ENCODE measurements at regions not wholly inside any gene's neighbourhood (a gene's known extent, or its start where the extent isn't known, plus 50 kb on each side); places are given as distances from the start of the nearest gene placed in this dataset.
"Not testable (repeated sequence)": the region's sequence is repeated elsewhere in the genome, so short reads cannot be mapped to it uniquely, and the experiment has no call there.

GRCh38 chr4:123643691-123644090 is 247.1 kb downstream of the SPRY1 start:
- Mint-ChIP-seq H3K9me3 (peaks cover 1 to 7% of the 10 kb centered on the region in 2 donors), H3K4me1 (ENCODE audit: low read depth in 2 of 2) (peaks cover 0 to 4% of the 10 kb centered on the region in 2 donors), H3K27ac (no peak overlapping the region), H3K27me3 (no peaks in the 10 kb centered on the region), H3K36me3 (ENCODE audit: insufficient read depth) (no peaks in the 10 kb centered on the region), H3K4me3 (no peak overlapping the region)
- no peak for DNase-seq
- no peak for ATAC-seq (replicated peaks)

- DNase-seq, result no peak
- no peak for ATAC-seq (replicated peaks)
Measured at GRCh38 chr4:123649250-123649644, 252.7 kb downstream of the SPRY1 start.

GRCh38 chr4:123649645-123650391 is 253.2 kb downstream of the SPRY1 start:
- H3K4me3 Mint-ChIP-seq, result no peak overlapping the region
- no peak for ATAC-seq (replicated peaks)
- H3K4me1 Mint-ChIP-seq (ENCODE audit: low read depth in 2 of 2), result no peaks in the 10 kb centered on the region
- H3K36me3 Mint-ChIP-seq (ENCODE audit: insufficient read depth), result no peaks in the 10 kb centered on the region
- H3K9me3 Mint-ChIP-seq, result no peaks in the 10 kb centered on the region
- no peak for DNase-seq
- no peaks in the 10 kb centered on the region for H3K27me3 Mint-ChIP-seq
- no peak overlapping the region for H3K27ac Mint-ChIP-seq

More at GRCh38 chr4:123649250-123649644, 252.7 kb downstream of the SPRY1 start:
- no peaks in the 10 kb centered on the region for H3K4me1 Mint-ChIP-seq (ENCODE audit: low read depth in 2 of 2)
- H3K27ac Mint-ChIP-seq, result no peak overlapping the region
- H3K27me3 Mint-ChIP-seq, result no peaks in the 10 kb centered on the region
- no peaks in the 10 kb centered on the region for H3K9me3 Mint-ChIP-seq
- no peak overlapping the region for H3K4me3 Mint-ChIP-seq
- H3K36me3 Mint-ChIP-seq (ENCODE audit: insufficient read depth), result no peaks in the 10 kb centered on the region

GRCh38 chr4:123651066-123651465 is 254.5 kb downstream of the SPRY1 start:
- no peaks in the 10 kb centered on the region for H3K36me3 Mint-ChIP-seq (ENCODE audit: insufficient read depth)

GRCh38 chr4:123651536-123652180 is 255.1 kb downstream of the SPRY1 start:
- Mint-ChIP-seq H3K4me3 (no peak overlapping the region), H3K27me3 (no peaks in the 10 kb centered on the region), H3K27ac (no peak overlapping the region), H3K36me3 (ENCODE audit: insufficient read depth) (no peaks in the 10 kb centered on the region), H3K9me3 (no peaks in the 10 kb centered on the region), H3K4me1 (ENCODE audit: low read depth in 2 of 2) (no peaks in the 10 kb centered on the region)
- no peak for DNase-seq
- no peak for ATAC-seq (replicated peaks)

More at GRCh38 chr4:123651066-123651465, 254.5 kb downstream of the SPRY1 start:
- Mint-ChIP-seq H3K27me3 (no peaks in the 10 kb centered on the region), H3K4me1 (ENCODE audit: low read depth in 2 of 2) (no peaks in the 10 kb centered on the region), H3K9me3 (no peaks in the 10 kb centered on the region), H3K27ac (no peak overlapping the region), H3K4me3 (no peak overlapping the region)
- DNase-seq (no peak), ATAC-seq (replicated peaks) (no peak)

GRCh38 chr4:123652476-123652875 is 255.9 kb downstream of the SPRY1 start:
- no peak overlapping the region for H3K4me3 Mint-ChIP-seq
- ATAC-seq (replicated peaks), result no peak
- H3K27ac Mint-ChIP-seq, result no peak overlapping the region
- H3K9me3 Mint-ChIP-seq, result no peaks in the 10 kb centered on the region
- no peak for DNase-seq
- H3K4me1 Mint-ChIP-seq (ENCODE audit: low read depth in 2 of 2), result no peaks in the 10 kb centered on the region
- no peaks in the 10 kb centered on the region for H3K36me3 Mint-ChIP-seq (ENCODE audit: insufficient read depth)
- no peaks in the 10 kb centered on the region for H3K27me3 Mint-ChIP-seq

GRCh38 chr4:123653236-123653635 is 256.6 kb downstream of the SPRY1 start:
- no peak for ATAC-seq (replicated peaks)
- no peaks in the 10 kb centered on the region for H3K27me3 Mint-ChIP-seq
- H3K27ac Mint-ChIP-seq, result no peak overlapping the region
- no peaks in the 10 kb centered on the region for H3K36me3 Mint-ChIP-seq (ENCODE audit: insufficient read depth)
- no peaks in the 10 kb centered on the region for H3K9me3 Mint-ChIP-seq
- H3K4me1 Mint-ChIP-seq (ENCODE audit: low read depth in 2 of 2), result no peaks in the 10 kb centered on the region
- DNase-seq, result no peak
- no peak overlapping the region for H3K4me3 Mint-ChIP-seq

GRCh38 chr4:123656746-123657294 is 260.2 kb downstream of the SPRY1 start:
- H3K27me3 Mint-ChIP-seq; ATAC-seq (replicated peaks); H3K27ac Mint-ChIP-seq; DNase-seq; H3K4me3 Mint-ChIP-seq; H3K9me3 Mint-ChIP-seq; H3K36me3 Mint-ChIP-seq (ENCODE audit: insufficient read depth); H3K4me1 Mint-ChIP-seq (ENCODE audit: low read depth in 2 of 2): not testable (repeated sequence)

- not testable (repeated sequence) for DNase-seq; H3K4me3 Mint-ChIP-seq; H3K27me3 Mint-ChIP-seq; H3K9me3 Mint-ChIP-seq; H3K36me3 Mint-ChIP-seq (ENCODE audit: insufficient read depth); H3K4me1 Mint-ChIP-seq (ENCODE audit: low read depth in 2 of 2); ATAC-seq (replicated peaks); H3K27ac Mint-ChIP-seq
Measured at GRCh38 chr4:123657606-123658005, 261.0 kb downstream of the SPRY1 start.

GRCh38 chr4:123659262-123659661 is 262.7 kb downstream of the SPRY1 start:
- DNase-seq (no peak), ATAC-seq (replicated peaks) (no peak)

GRCh38 chr4:123659730-123660129 is 263.1 kb downstream of the SPRY1 start:
- H3K27me3 Mint-ChIP-seq, result no peaks in the 10 kb centered on the region
- no peaks in the 10 kb centered on the region for H3K9me3 Mint-ChIP-seq
- H3K36me3 Mint-ChIP-seq (ENCODE audit: insufficient read depth), result no peaks in the 10 kb centered on the region
- no peak overlapping the region for H3K4me3 Mint-ChIP-seq
- H3K4me1 Mint-ChIP-seq (ENCODE audit: low read depth in 2 of 2), result no peaks in the 10 kb centered on the region
- ATAC-seq (replicated peaks) (no peak), DNase-seq (no peak)
- no peak overlapping the region for H3K27ac Mint-ChIP-seq

More at GRCh38 chr4:123659262-123659661, 262.7 kb downstream of the SPRY1 start:
- Mint-ChIP-seq H3K9me3 (no peaks in the 10 kb centered on the region), H3K36me3 (ENCODE audit: insufficient read depth) (no peaks in the 10 kb centered on the region), H3K4me1 (ENCODE audit: low read depth in 2 of 2) (no peaks in the 10 kb centered on the region), H3K4me3 (no peak overlapping the region), H3K27ac (no peak overlapping the region), H3K27me3 (no peaks in the 10 kb centered on the region)

GRCh38 chr4:123661080-123661737 is 264.6 kb downstream of the SPRY1 start:
- DNase-seq, result no peak
- Mint-ChIP-seq H3K9me3 (no peaks in the 10 kb centered on the region), H3K4me1 (ENCODE audit: low read depth in 2 of 2) (no peaks in the 10 kb centered on the region), H3K27ac (no peak overlapping the region), H3K27me3 (peaks cover 0 to 9% of the 10 kb centered on the region in 2 donors), H3K4me3 (no peak overlapping the region), H3K36me3 (ENCODE audit: insufficient read depth) (no peaks in the 10 kb centered on the region)
- ATAC-seq (replicated peaks), result no peak

- no peak overlapping the region for H3K4me3 Mint-ChIP-seq
- ATAC-seq (replicated peaks) (no peak), DNase-seq (no peak)
- no peaks in the 10 kb centered on the region for H3K9me3 Mint-ChIP-seq
- H3K27ac Mint-ChIP-seq, result no peak overlapping the region
- H3K36me3 Mint-ChIP-seq (ENCODE audit: insufficient read depth), result no peaks in the 10 kb centered on the region
- no peaks in the 10 kb centered on the region for H3K4me1 Mint-ChIP-seq (ENCODE audit: low read depth in 2 of 2)
- peaks cover 0 to 16% of the 10 kb centered on the region in 2 donors for H3K27me3 Mint-ChIP-seq
Measured at GRCh38 chr4:123662827-123663226, 266.2 kb downstream of the SPRY1 start.
